ENCODE measurements at regions not wholly inside any gene's neighbourhood (a gene's known extent, or its start where the extent isn't known, plus 50 kb on each side); places are given as distances from the start of the nearest gene placed in this dataset.
"Not testable (repeated sequence)": the region's sequence is repeated elsewhere in the genome, so short reads cannot be mapped to it uniquely, and the experiment has no call there.

- not testable (repeated sequence) for TF ChIP-seq CTCF (IDR thresholded peaks at IDR 0.05; ENCODE audit: low read depth, low read length); EZH2phosphoT487 (IDR thresholded peaks at IDR 0.05; ENCODE audit: low read depth)
Measured at GRCh38 chr2:163085366-163086024, 246.9 kb upstream of the KCNH7 start.

All from OCI-LY3 (cell line).